Osteoblast (primary cell): ENCODE measurements at regions not wholly inside any gene's neighbourhood (a gene's known extent, or its start where the extent isn't known, plus 50 kb on each side); places are given as distances from the start of the nearest gene placed in this dataset.
"Not testable (repeated sequence)": the region's sequence is repeated elsewhere in the genome, so short reads cannot be mapped to it uniquely, and the experiment has no call there.

Experiments used
- DNase-seq: peaks from one replicate; pipeline ENCODE4 v3.0.0; 2011; ENCODE audit warnings: low spot score, mixed read lengths; ENCODE audit not compliant: insufficient read length; ENCODE audit errors: missing footprints
- H2AFZ ChIP-seq: 2 replicates; pipeline ENCODE4 v1.6.0; 2011; ENCODE audit warnings: mild to moderate bottlenecking, low read length
- H3K27ac ChIP-seq: 2 replicates; pipeline ENCODE4 v1.5.1; 2011; ENCODE audit warnings: mild to moderate bottlenecking, low read depth, low read length, moderate library complexity
- H3K27me3 ChIP-seq: 2 replicates; pipeline ENCODE4 v1.6.0; 2012; ENCODE audit warnings: mild to moderate bottlenecking, control low read depth, inconsistent platforms, low read length, moderate library complexity; ENCODE audit not compliant: insufficient read depth
- H3K36me3 ChIP-seq: 2 replicates; pipeline ENCODE4 v1.5.1; 2011; ENCODE audit warnings: mild to moderate bottlenecking, low read length, control low read depth, moderate library complexity; ENCODE audit not compliant: insufficient read depth
- H3K4me1 ChIP-seq: 2 replicates; pipeline ENCODE4 v1.5.1; 2011; ENCODE audit warnings: mild to moderate bottlenecking, low read length, control low read depth, moderate library complexity; ENCODE audit not compliant: insufficient read depth
- H3K4me2 ChIP-seq: 2 replicates; pipeline ENCODE4 v1.6.0; 2011; ENCODE audit warnings: mild to moderate bottlenecking, low read length; ENCODE audit not compliant: insufficient read depth
- H3K4me3 ChIP-seq: fragments of 200-600 bp; sonication (generic); 3 replicates; pipeline ENCODE4 v1.5.1; 2012; ENCODE audit warnings: mild to moderate bottlenecking, low read length, inconsistent platforms; ENCODE audit not compliant: insufficient read depth
- H3K79me2 ChIP-seq: 2 replicates; pipeline ENCODE4 v1.6.0; 2012; ENCODE audit warnings: mild to moderate bottlenecking, low read length, control low read depth, inconsistent platforms; ENCODE audit not compliant: insufficient read depth
- H3K9me3 ChIP-seq: 2 replicates; pipeline ENCODE4 v1.5.1; 2011; ENCODE audit warnings: low read depth, low read length, control low read depth
- H4K20me1 ChIP-seq: 2 replicates; pipeline ENCODE4 v1.6.0; 2012; ENCODE audit warnings: mild to moderate bottlenecking, low read length, control low read depth; ENCODE audit not compliant: insufficient read depth
- TF ChIP-seq, protein P1 (sequence below): IDR thresholded peaks from 2 replicates; pipeline ENCODE4 v1.5.1; 2011; ENCODE audit warnings: mild to moderate bottlenecking, low read depth, low read length, moderate library complexity; ENCODE audit errors: extremely low read depth

DNA sequence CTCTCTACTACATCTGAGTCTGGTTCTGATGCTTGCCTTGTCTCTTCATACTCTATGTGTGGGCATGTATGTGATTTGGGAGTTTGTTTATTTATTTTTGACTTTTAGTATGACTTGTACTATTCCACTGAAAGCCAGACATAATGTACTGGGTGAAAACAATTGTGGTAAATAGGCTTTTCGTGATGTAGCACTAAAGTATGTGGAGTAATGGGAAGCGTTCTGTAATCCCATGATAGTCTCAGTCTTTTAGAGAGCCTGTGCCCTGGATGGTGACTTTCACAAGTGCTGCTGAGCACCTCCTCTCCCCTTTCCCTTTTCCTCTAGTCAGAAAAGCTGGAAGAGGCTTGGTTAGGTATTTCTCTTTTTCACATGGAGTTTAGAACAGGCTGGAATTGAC is 85.8 kb upstream of the S1PR3 start:
- no peak overlapping the region for H3K27ac ChIP-seq
- TF ChIP-seq, protein P1, sequence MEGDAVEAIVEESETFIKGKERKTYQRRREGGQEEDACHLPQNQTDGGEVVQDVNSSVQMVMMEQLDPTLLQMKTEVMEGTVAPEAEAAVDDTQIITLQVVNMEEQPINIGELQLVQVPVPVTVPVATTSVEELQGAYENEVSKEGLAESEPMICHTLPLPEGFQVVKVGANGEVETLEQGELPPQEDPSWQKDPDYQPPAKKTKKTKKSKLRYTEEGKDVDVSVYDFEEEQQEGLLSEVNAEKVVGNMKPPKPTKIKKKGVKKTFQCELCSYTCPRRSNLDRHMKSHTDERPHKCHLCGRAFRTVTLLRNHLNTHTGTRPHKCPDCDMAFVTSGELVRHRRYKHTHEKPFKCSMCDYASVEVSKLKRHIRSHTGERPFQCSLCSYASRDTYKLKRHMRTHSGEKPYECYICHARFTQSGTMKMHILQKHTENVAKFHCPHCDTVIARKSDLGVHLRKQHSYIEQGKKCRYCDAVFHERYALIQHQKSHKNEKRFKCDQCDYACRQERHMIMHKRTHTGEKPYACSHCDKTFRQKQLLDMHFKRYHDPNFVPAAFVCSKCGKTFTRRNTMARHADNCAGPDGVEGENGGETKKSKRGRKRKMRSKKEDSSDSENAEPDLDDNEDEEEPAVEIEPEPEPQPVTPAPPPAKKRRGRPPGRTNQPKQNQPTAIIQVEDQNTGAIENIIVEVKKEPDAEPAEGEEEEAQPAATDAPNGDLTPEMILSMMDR = no peak

DNA sequence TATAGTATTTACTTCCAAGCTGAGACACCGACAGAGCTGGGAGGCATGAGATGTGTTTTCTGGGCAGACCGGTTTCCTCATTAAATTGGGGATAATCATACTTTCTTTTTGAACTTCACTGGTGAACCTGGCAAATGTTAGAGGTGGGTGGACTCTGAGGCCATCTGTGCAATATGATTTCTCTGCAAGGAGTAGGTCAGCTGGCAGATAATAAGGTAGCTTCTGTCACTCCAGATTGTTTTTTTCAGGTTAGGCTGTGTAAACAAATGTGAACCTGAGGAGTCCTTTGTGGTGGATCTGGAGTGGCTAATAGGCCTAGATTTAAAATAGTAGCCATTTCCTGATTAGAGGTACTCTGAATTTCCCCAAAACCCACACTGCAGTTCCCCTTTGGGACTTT is 75.4 kb upstream of the S1PR3 start:
- Histone ChIP-seq H3K79me2 (no peaks in the 10 kb centered on the region), H3K4me3 (no peak overlapping the region), H3K27ac (no peak overlapping the region), H3K27me3 (peaks cover 3% of the 10 kb centered on the region), H3K9me3 (no peaks in the 10 kb centered on the region), H4K20me1 (no peaks in the 10 kb centered on the region), H3K4me2 (no peak overlapping the region), H3K4me1 (no peaks in the 10 kb centered on the region), H3K36me3 (no peaks in the 10 kb centered on the region), H2AFZ (no peak overlapping the region)
- TF ChIP-seq, protein P1 = no peak
- no peak for DNase-seq

More for the DNA sequence above, 85.8 kb upstream of the S1PR3 start:
- H4K20me1 ChIP-seq = no peaks in the 10 kb centered on the region
- no peak overlapping the region for H3K4me3 ChIP-seq
- no peaks in the 10 kb centered on the region for H3K9me3 ChIP-seq
- H3K27me3 ChIP-seq = peaks cover 2% of the 10 kb centered on the region
- H3K79me2 ChIP-seq = no peaks in the 10 kb centered on the region
- no peak overlapping the region for H3K4me2 ChIP-seq
- H3K4me1 ChIP-seq = peaks cover 2% of the 10 kb centered on the region
- no peaks in the 10 kb centered on the region for H3K36me3 ChIP-seq
- H2AFZ ChIP-seq = peak overlapping the region; percentile 1
- DNase-seq = no peak

DNA sequence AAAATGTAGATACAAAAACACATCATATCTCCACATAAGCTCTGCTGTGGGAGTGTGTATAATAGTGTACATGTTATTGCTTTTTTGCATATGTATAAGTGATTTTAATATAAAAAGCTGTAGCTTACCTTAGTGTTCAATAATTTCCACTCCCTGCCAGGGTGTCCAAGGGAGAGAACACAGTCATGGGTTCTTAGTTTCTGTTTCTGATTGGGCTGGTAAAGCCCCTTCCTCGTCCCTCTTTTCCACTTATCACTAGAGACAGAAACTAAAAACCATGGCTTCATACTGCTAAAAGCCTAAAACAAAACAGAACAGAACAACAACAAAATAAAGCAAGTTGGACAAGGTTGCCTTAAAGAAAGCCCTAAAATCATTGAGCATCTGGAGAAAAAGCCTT is 74.4 kb upstream of the S1PR3 start:
- Histone ChIP-seq H3K4me2 (no peak overlapping the region), H3K79me2 (no peaks in the 10 kb centered on the region), H3K4me3 (no peak overlapping the region), H2AFZ (no peak overlapping the region), H3K27me3 (peaks cover 3% of the 10 kb centered on the region), H3K9me3 (no peaks in the 10 kb centered on the region), H4K20me1 (no peaks in the 10 kb centered on the region), H3K4me1 (no peaks in the 10 kb centered on the region), H3K27ac (no peak overlapping the region), H3K36me3 (no peaks in the 10 kb centered on the region)
- TF ChIP-seq, protein P1 = no peak
- DNase-seq = no peak

DNA sequence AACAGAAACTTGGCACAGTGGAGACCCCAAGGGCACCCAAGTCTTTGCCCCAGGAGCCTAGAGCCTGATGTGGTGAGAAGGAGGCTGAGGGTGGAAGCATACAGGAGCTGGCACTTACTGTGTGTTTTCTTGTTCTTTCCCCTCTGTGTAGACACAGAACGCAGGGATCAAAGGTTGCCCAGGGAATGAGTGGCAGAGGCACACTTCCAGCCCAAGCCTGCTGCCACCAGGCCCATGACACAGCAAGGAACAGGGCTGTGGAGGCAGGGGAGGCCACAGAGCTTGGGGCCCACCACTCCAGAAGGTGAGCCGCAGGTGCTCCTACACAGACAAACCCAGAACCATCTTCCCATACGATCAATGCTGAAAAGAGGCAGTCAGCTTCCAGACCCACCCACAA is 73.9 kb upstream of the S1PR3 start:
- Histone ChIP-seq H3K4me1 (no peaks in the 10 kb centered on the region), H4K20me1 (no peaks in the 10 kb centered on the region), H3K9me3 (no peaks in the 10 kb centered on the region), H3K27ac (no peak overlapping the region), H3K36me3 (no peaks in the 10 kb centered on the region), H2AFZ (no peak overlapping the region), H3K27me3 (peaks cover 3% of the 10 kb centered on the region), H3K4me3 (no peak overlapping the region), H3K4me2 (no peak overlapping the region), H3K79me2 (no peaks in the 10 kb centered on the region)
- TF ChIP-seq, protein P1 = no peak
- DNase-seq = no peak

DNA sequence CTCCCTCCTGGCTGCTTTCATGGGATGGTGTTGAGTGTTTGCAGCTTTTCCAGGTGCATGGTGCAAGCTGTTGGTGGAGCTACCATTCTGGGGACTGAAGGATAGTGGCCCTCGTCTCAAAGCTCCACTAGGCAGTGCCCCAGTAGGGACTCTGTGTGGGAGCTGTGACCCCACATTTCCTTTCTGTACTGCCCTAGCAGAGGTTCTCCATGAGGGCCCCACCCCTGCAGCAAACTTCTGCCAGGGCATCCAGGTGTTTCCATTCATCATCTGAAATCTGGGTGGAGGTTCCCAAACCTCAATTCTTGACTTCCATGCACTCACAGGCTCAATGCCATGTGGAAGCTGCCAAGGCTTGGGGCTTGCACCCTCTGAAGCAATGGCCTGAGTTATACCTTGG is 72.7 kb upstream of the S1PR3 start:
- not testable (repeated sequence) for H3K9me3 ChIP-seq, H3K27me3 ChIP-seq, H3K4me2 ChIP-seq, H2AFZ ChIP-seq, H3K79me2 ChIP-seq, H3K4me3 ChIP-seq, H3K4me1 ChIP-seq, H3K36me3 ChIP-seq, H3K27ac ChIP-seq, H4K20me1 ChIP-seq, DNase-seq
